GM12878 (cell line): ENCODE measurements at regions not wholly inside any gene's neighbourhood (a gene's known extent, or its start where the extent isn't known, plus 50 kb on each side); places are given as distances from the start of the nearest gene placed in this dataset.

Source experiments
- ATAC-seq: fragments of 200-7000 bp; cut with Tn5 transposase; 3 replicates; pipeline ENCODE4 v1.9.1; 2020; ENCODE audit warnings: mild to moderate bottlenecking, moderate library complexity
- BruUV-seq: library from RNA; stranded (reverse); fragments of 400-500 nt; replicated peaks from 2 replicates; lab custom pipeline; 2021; lab: Mats Ljungman, UMichigan
- CTCF ChIA-PET: fragments of 300-600 bp; sonication (Branson Sonifier 250); formaldehyde crosslinking; extraction: SDS; loops from one replicate; lab custom pipeline; 2021; ENCODE audit warnings: inconsistent platforms; lab: Yijun Ruan, JAX
- POLR2A ChIA-PET: fragments of 350-600 bp; formaldehyde crosslinking; extraction: SDS; loops from one replicate; lab custom pipeline; 2021; ENCODE audit warnings: inconsistent platforms; lab: Charles Lee
- RAD21 ChIA-PET: fragments of 300-600 bp; sonication (Branson Sonifier 250); formaldehyde crosslinking; loops from one replicate; lab custom pipeline; 2023; ENCODE audit warnings: antibody characterized with exemption; ENCODE audit not compliant: unreplicated experiment; lab: Charles Lee
- SMC1A ChIA-PET: fragments of 300-600 bp; sonication (Branson Sonifier 250); formaldehyde crosslinking; loops from one replicate; lab custom pipeline; 2023; ENCODE audit not compliant: unreplicated experiment, uncharacterized antibody; lab: Charles Lee
- DNase-seq: peaks from one replicate; pipeline ENCODE4 v3.0.0-alpha.2; 2011; ENCODE audit warnings: low read depth, low spot score
- FAIRE-seq: peaks from 3 replicates; lab custom pipeline; 2011; peaks lifted over from hg19 to GRCh38; lab: Jason Lieb, UNC
- H2AFZ ChIP-seq: 2 replicates; pipeline ENCODE4 v1.6.0; 2011; ENCODE audit warnings: low read depth, low read length, control low read depth; ENCODE audit not compliant: control insufficient read depth
- H3K27ac ChIP-seq: 2 replicates; pipeline ENCODE4 v1.5.1; 2011; ENCODE audit warnings: control low read depth; ENCODE audit not compliant: control insufficient read depth, insufficient read depth
- H3K27me3 ChIP-seq, 2 experiments: replicated peaks in 1 of 2; 2 replicates each; pipeline versions ENCODE4 v1.6.0 to v1.6.1; 2011; ENCODE audit warnings: low read length in 1 of 2; ENCODE audit not compliant: control insufficient read depth in 2 of 2, insufficient read depth in 2 of 2
- H3K36me3 ChIP-seq, 2 experiments: 2 replicates each; pipeline ENCODE4 v1.5.1; 2011; ENCODE audit warnings: low read length in 1 of 2; ENCODE audit not compliant: control insufficient read depth in 2 of 2, insufficient read depth in 2 of 2
- H3K4me1 ChIP-seq: 2 replicates; pipeline ENCODE4 v1.6.1; 2011; ENCODE audit warnings: mild to moderate bottlenecking, low read length, moderate library complexity, mixed read lengths; ENCODE audit not compliant: control insufficient read depth, insufficient read depth
- H3K4me2 ChIP-seq: 2 replicates; pipeline ENCODE4 v1.6.0; 2011; ENCODE audit warnings: control low read depth; ENCODE audit not compliant: control insufficient read depth, insufficient read depth
- H3K4me3 ChIP-seq: fragments of 200-600 bp; sonication (generic); 2 replicates; pipeline ENCODE4 v1.5.1; 2016
- H3K79me2 ChIP-seq: 2 replicates; pipeline ENCODE4 v1.6.0; 2011; ENCODE audit warnings: low read length; ENCODE audit not compliant: control insufficient read depth, insufficient read depth
- H3K9ac ChIP-seq: 2 replicates; pipeline ENCODE4 v1.8.0; 2011; ENCODE audit warnings: low read length, control low read depth, mixed read lengths; ENCODE audit not compliant: control insufficient read depth, insufficient read depth
- H3K9me3 ChIP-seq: replicated peaks from 3 replicates; pipeline ENCODE4 v1.5.1; 2011; ENCODE audit warnings: mild to moderate bottlenecking, low read length; ENCODE audit not compliant: control insufficient read depth, insufficient read depth
- H4K20me1 ChIP-seq: 2 replicates; pipeline ENCODE4 v1.6.0; 2011; ENCODE audit not compliant: control insufficient read depth, insufficient read depth
- ATF7 ChIP-seq: fragments of 450-650 bp; IDR thresholded peaks from 2 replicates; pipeline ENCODE4 v1.6.1; 2016; ENCODE audit warnings: low read depth, mild to moderate bottlenecking
- BMI1 ChIP-seq: fragments of 450-650 bp; IDR thresholded peaks from 2 replicates; pipeline ENCODE4 v1.6.1; 2016; ENCODE audit warnings: mild to moderate bottlenecking, moderate library complexity, borderline replicate concordance
- DPF2 ChIP-seq: fragments of 450-650 bp; IDR thresholded peaks from 2 replicates; pipeline ENCODE4 v1.6.1; 2017; ENCODE audit warnings: mild to moderate bottlenecking
- EGR1 ChIP-seq, 2 experiments: IDR thresholded peaks; 1 replicate in 1 of 2; 2 replicates in 1 of 2; pipeline ENCODE4 v1.6.1; 2011 to 2012; ENCODE audit warnings: low read depth in 2 of 2, low read length in 2 of 2, borderline replicate concordance in 1 of 2, mild to moderate bottlenecking in 1 of 2, moderate library complexity in 1 of 2
- EZH2 ChIP-seq: IDR thresholded peaks from 2 replicates; pipeline ENCODE4 v1.6.1; 2012; ENCODE audit warnings: low read depth, mild to moderate bottlenecking, control low read depth, inconsistent platforms, low read length, borderline replicate concordance; ENCODE audit not compliant: control insufficient read depth
- GATAD2B ChIP-seq: fragments of 450-650 bp; conservative IDR thresholded peaks from 2 replicates; pipeline ENCODE4 v1.6.1; 2017; ENCODE audit warnings: low read depth, mild to moderate bottlenecking, moderate library complexity
- HDAC2 ChIP-seq: fragments of 200-600 bp; sonication (generic); IDR thresholded peaks from 2 replicates; pipeline ENCODE4 v1.6.1; 2017
- IKZF1 ChIP-seq: fragments of 450-650 bp; conservative IDR thresholded peaks from 2 replicates; pipeline ENCODE4 v1.6.1; 2017; ENCODE audit warnings: antibody characterized with exemption, mild to moderate bottlenecking
- IKZF2 ChIP-seq, 2 experiments: fragments of 450-650 bp; IDR thresholded peaks; 2 replicates each; pipeline ENCODE4 v1.6.1; 2017; ENCODE audit warnings: mild to moderate bottlenecking in 2 of 2, moderate library complexity in 2 of 2
- MYB ChIP-seq: fragments of 150-350 bp; IDR thresholded peaks from 2 replicates; pipeline ENCODE4 v1.6.1; 2014; ENCODE audit warnings: mild to moderate bottlenecking, low read depth, low read length, borderline replicate concordance
- NR2C1 ChIP-seq: fragments of 450-650 bp; IDR thresholded peaks from 2 replicates; pipeline ENCODE4 v1.6.1; 2017; ENCODE audit warnings: antibody characterized with exemption, mild to moderate bottlenecking, moderate library complexity
- NRF1 ChIP-seq: conservative IDR thresholded peaks from 2 replicates; pipeline ENCODE4 v1.6.1; 2011; ENCODE audit warnings: mild to moderate bottlenecking, low read depth, low read length, improper control_type of control experiment
- RCOR1 ChIP-seq: conservative IDR thresholded peaks from 2 replicates; pipeline ENCODE4 v1.6.1; 2012; ENCODE audit warnings: low read depth, low read length, improper control_type of control experiment
- SREBF2 ChIP-seq: IDR thresholded peaks from 2 replicates; pipeline ENCODE4 v1.6.1; 2012; ENCODE audit warnings: mild to moderate bottlenecking, low read length
- WGBS: methylation state at CpG from one replicate; pipeline ENCODE4 v1.1.6; 2016; ENCODE audit warnings: low lambda C conversion rate; ENCODE audit not compliant: insufficient replicate concordance, insufficient coverage; ENCODE audit errors: missing lambda C conversion rate; 5-methylcytosine and 5-hydroxymethylcytosine counted together
- in situ Hi-C: fragments of 300-500 bp; cut with MboI; formaldehyde crosslinking; loops from 9 replicates; pipeline ENCODE4 v1.14.3; 2018; ENCODE audit warnings: mixed read lengths
- intact Hi-C: fragments of 100-400 bp; cut with micrococcal nuclease; formaldehyde crosslinking; loops from one replicate; pipeline ENCODE4 v1.14.2; 2022; ENCODE audit not compliant: unreplicated experiment
- TF ChIP-seq, protein P1 (sequence below): IDR thresholded peaks from 2 replicates; pipeline ENCODE4 v1.6.1; 2012; ENCODE audit warnings: low read length, inconsistent platforms
- TF ChIP-seq, protein P2 (sequence below): IDR thresholded peaks from 2 replicates; pipeline ENCODE4 v1.6.1; 2011; ENCODE audit warnings: low read depth, low read length, improper control_type of control experiment, borderline replicate concordance
- TF ChIP-seq, protein P3 (sequence below): IDR thresholded peaks from 2 replicates; pipeline ENCODE4 v1.6.1; 2011; ENCODE audit warnings: borderline replicate concordance, low read depth, mild to moderate bottlenecking, moderate library complexity, mixed read lengths, low read length; ENCODE audit not compliant: insufficient read depth; ENCODE audit errors: extremely low read length
- TF ChIP-seq, protein P4 (sequence below): IDR thresholded peaks from 2 replicates; pipeline ENCODE4 v1.6.1; 2012; ENCODE audit warnings: low read depth, low read length, improper control_type of control experiment

DNA sequence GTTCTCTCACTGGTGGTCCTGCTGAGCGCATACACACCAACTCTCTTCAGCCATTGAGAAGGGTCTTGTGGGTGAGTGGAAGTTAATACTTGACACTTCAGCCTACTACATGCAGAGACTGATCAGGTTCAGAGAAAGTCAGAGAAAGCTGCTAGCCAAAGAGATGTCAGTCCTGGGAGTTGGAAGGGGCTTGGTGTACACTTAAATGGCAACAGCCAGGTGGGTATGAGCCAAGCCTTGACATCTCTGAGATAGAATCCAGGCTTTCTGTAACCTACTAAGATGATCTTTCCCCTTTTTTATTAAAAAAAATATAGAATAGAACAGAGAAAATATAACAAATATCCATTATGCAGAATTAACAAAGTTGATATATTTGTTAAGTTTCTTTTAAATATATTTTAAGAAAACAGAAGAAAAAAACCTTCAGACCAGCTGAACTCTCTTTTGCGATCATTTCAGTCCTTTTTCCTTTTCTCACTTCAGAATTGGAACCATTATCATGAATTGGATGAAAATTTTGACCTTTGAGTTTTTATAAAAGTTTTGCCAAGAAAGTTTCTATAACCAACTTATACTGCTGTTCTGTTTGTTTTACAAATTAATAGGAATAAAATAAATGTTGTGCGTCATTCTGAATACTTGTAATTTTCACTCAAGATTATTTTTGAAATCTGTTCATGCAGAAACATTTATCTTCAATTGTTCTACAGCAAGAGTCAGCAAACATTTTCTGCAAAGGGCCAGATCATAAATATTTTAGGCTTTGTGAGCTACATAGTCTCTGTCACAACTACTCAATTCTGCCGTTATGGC, 153.0 kb downstream of the RFC3 start:
- no peaks in the 10 kb centered on the region for H3K27me3 ChIP-seq
- 91% methylated on average over 4 of the region's 4 CpGs for WGBS
- no peak overlapping the region for H3K27ac ChIP-seq
- H3K4me3 ChIP-seq: no peak overlapping the region
- intact Hi-C loops: no loop called here
- no peak for ATAC-seq
- no peak overlapping the region for H3K9ac ChIP-seq
- CTCF ChIA-PET: no interaction called here
- TF ChIP-seq MYB (no peak), NR2C1 (no peak), EGR1 (IDR thresholded peaks at IDR 0.05; ENCODE audit: borderline replicate concordance in 1 of 2, low read depth in 2 of 2, low read length in 2 of 2) (no peak), BMI1 (no peak), IKZF1 (no peak), HDAC2 (no peak), DPF2 (no peak), NRF1 (no peak), SREBF2 (no peak), RCOR1 (no peak), ATF7 (no peak), GATAD2B (no peak), EZH2 (no peak), IKZF2 (IDR thresholded peaks at IDR 0.05) (no peak)
- TF ChIP-seq, protein P1, sequence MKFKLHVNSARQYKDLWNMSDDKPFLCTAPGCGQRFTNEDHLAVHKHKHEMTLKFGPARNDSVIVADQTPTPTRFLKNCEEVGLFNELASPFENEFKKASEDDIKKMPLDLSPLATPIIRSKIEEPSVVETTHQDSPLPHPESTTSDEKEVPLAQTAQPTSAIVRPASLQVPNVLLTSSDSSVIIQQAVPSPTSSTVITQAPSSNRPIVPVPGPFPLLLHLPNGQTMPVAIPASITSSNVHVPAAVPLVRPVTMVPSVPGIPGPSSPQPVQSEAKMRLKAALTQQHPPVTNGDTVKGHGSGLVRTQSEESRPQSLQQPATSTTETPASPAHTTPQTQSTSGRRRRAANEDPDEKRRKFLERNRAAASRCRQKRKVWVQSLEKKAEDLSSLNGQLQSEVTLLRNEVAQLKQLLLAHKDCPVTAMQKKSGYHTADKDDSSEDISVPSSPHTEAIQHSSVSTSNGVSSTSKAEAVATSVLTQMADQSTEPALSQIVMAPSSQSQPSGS: no peak
- TF ChIP-seq, protein P2, sequence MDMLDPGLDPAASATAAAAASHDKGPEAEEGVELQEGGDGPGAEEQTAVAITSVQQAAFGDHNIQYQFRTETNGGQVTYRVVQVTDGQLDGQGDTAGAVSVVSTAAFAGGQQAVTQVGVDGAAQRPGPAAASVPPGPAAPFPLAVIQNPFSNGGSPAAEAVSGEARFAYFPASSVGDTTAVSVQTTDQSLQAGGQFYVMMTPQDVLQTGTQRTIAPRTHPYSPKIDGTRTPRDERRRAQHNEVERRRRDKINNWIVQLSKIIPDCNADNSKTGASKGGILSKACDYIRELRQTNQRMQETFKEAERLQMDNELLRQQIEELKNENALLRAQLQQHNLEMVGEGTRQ: no peak
- TF ChIP-seq, protein P3, sequence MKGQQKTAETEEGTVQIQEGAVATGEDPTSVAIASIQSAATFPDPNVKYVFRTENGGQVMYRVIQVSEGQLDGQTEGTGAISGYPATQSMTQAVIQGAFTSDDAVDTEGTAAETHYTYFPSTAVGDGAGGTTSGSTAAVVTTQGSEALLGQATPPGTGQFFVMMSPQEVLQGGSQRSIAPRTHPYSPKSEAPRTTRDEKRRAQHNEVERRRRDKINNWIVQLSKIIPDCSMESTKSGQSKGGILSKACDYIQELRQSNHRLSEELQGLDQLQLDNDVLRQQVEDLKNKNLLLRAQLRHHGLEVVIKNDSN: no peak
- TF ChIP-seq, protein P4, sequence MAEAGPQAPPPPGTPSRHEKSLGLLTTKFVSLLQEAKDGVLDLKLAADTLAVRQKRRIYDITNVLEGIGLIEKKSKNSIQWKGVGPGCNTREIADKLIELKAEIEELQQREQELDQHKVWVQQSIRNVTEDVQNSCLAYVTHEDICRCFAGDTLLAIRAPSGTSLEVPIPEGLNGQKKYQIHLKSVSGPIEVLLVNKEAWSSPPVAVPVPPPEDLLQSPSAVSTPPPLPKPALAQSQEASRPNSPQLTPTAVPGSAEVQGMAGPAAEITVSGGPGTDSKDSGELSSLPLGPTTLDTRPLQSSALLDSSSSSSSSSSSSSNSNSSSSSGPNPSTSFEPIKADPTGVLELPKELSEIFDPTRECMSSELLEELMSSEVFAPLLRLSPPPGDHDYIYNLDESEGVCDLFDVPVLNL: no peak
- TF ChIP-seq, all 136 proteins: peak for 0
- Histone ChIP-seq H2AFZ (no peak overlapping the region), H3K4me1 (no peaks in the 10 kb centered on the region), H3K79me2 (no peaks in the 10 kb centered on the region), H3K36me3 (no peaks in the 10 kb centered on the region), H3K4me2 (no peak overlapping the region), H4K20me1 (no peaks in the 10 kb centered on the region), H3K9me3 (no peaks in the 10 kb centered on the region)
- in situ Hi-C loops: no loop called here
- RAD21 ChIA-PET: no interaction called here
- BruUV-seq: no TSS peak
- FAIRE-seq (no peak), DNase-seq (no peak)
- SMC1A ChIA-PET: no interaction called here
- POLR2A ChIA-PET: no interaction called here
